IMR-90 (cell line): ENCODE measurements at regions not wholly inside any gene's neighbourhood (a gene's known extent, or its start where the extent isn't known, plus 50 kb on each side); places are given as distances from the start of the nearest gene placed in this dataset.

Source experiments
- ATAC-seq: fragments of 200-7000 bp; cut with Tn5 transposase; 2 replicates; pipeline ENCODE4 v1.9.1; 2020; ENCODE audit warnings: low read depth, mild to moderate bottlenecking, moderate library complexity
- BruUV-seq: library from RNA; stranded (reverse); fragments of 400-500 nt; replicated peaks from 2 replicates; lab custom pipeline; 2021; lab: Mats Ljungman, UMichigan
- CTCF ChIA-PET: fragments of 300-600 bp; formaldehyde crosslinking; extraction: SDS; loops from one replicate; lab custom pipeline; 2021; ENCODE audit warnings: antibody characterized with exemption; lab: Yijun Ruan, JAX
- POLR2A ChIA-PET: fragments of 300-600 bp; sonication (Branson Sonifier 250); formaldehyde crosslinking; loops from one replicate; lab custom pipeline; 2022; ENCODE audit warnings: antibody characterized with exemption; ENCODE audit not compliant: unreplicated experiment; lab: Charles Lee
- DNase-seq: peaks from one replicate; pipeline ENCODE4 v3.0.0; 2013
- H2AFZ ChIP-seq: replicated peaks from 2 replicates; pipeline ENCODE3; 2013; ENCODE audit warnings: low read length, mild to moderate bottlenecking; ENCODE audit not compliant: poor library complexity
- H2AK5ac ChIP-seq: 2 replicates; pipeline ENCODE4 v1.6.1; 2013; ENCODE audit warnings: low read depth, low read length, inconsistent platforms
- H2AK9ac ChIP-seq: replicated peaks from 2 replicates; pipeline ENCODE3; 2013; ENCODE audit warnings: mild to moderate bottlenecking, low read depth, low read length, moderate library complexity; ENCODE audit not compliant: poor library complexity
- H2BK120ac ChIP-seq: 2 replicates; pipeline ENCODE4 v1.6.1; 2013; ENCODE audit warnings: low read depth, low read length, inconsistent platforms
- H2BK15ac ChIP-seq: 3 replicates; pipeline ENCODE4 v1.6.1; 2013; ENCODE audit warnings: low read depth, low read length, inconsistent platforms
- H2BK20ac ChIP-seq: 2 replicates; pipeline ENCODE4 v1.6.1; 2013; ENCODE audit warnings: low read depth, mild to moderate bottlenecking, inconsistent platforms, low read length, moderate library complexity
- H2BK5ac ChIP-seq: 2 replicates; pipeline ENCODE4 v1.6.1; 2013; ENCODE audit warnings: mild to moderate bottlenecking, low read depth, low read length, inconsistent platforms; ENCODE audit not compliant: poor library complexity, severe bottlenecking
- H3K14ac ChIP-seq: replicated peaks from 2 replicates; pipeline ENCODE4 v1.6.1; 2013; ENCODE audit warnings: low read depth, low read length, inconsistent platforms
- H3K18ac ChIP-seq: 2 replicates; pipeline ENCODE4 v1.6.1; 2013; ENCODE audit warnings: low read depth, low read length, control low read depth
- H3K23ac ChIP-seq: 2 replicates; pipeline ENCODE4 v1.6.1; 2013; ENCODE audit warnings: low read depth, low read length, inconsistent platforms
- H3K27ac ChIP-seq: 2 replicates; pipeline ENCODE4 v1.5.1; 2013; ENCODE audit warnings: mild to moderate bottlenecking, control low read depth, low read length; ENCODE audit not compliant: insufficient read depth
- H3K27me3 ChIP-seq: 2 replicates; pipeline ENCODE4 v1.6.1; 2013; ENCODE audit warnings: low read length; ENCODE audit not compliant: control insufficient read depth, insufficient read depth
- H3K36me3 ChIP-seq: 2 replicates; pipeline ENCODE4 v1.6.1; 2013; ENCODE audit warnings: low read length, mixed read lengths; ENCODE audit not compliant: control insufficient read depth, insufficient read depth
- H3K4ac ChIP-seq: 2 replicates; pipeline ENCODE4 v1.6.1; 2013; ENCODE audit warnings: low read depth, low read length, inconsistent platforms
- H3K4me1 ChIP-seq: 2 replicates; pipeline ENCODE4 v1.6.1; 2013; ENCODE audit warnings: low read length, mixed read lengths; ENCODE audit not compliant: control insufficient read depth, insufficient read depth
- H3K4me2 ChIP-seq: 2 replicates; pipeline ENCODE4 v1.6.1; 2013; ENCODE audit warnings: low read depth, mild to moderate bottlenecking, control low read depth, low read length, moderate library complexity
- H3K4me3 ChIP-seq: 2 replicates; pipeline ENCODE4 v1.5.1; 2013; ENCODE audit warnings: low read depth, mild to moderate bottlenecking, control low read depth, low read length, moderate library complexity; ENCODE audit not compliant: insufficient read depth
- H3K56ac ChIP-seq: 2 replicates; pipeline ENCODE4 v1.6.1; 2013; ENCODE audit warnings: low read length, inconsistent platforms; ENCODE audit not compliant: insufficient read depth; ENCODE audit errors: extremely low read depth
- H3K79me1 ChIP-seq, 2 experiments: 2 replicates each; pipeline ENCODE4 v1.6.1; 2013; ENCODE audit warnings: low read length in 2 of 2, inconsistent platforms in 1 of 2, low read depth in 1 of 2
- H3K9ac ChIP-seq: 2 replicates; pipeline ENCODE4 v1.6.1; 2013; ENCODE audit warnings: low read depth, low read length, control low read depth
- H3K9me1 ChIP-seq: 2 replicates; pipeline ENCODE4 v1.6.1; 2013; ENCODE audit warnings: low read length, inconsistent platforms; ENCODE audit not compliant: insufficient read depth
- H3K9me3 ChIP-seq: 2 replicates; pipeline ENCODE4 v1.6.1; 2013; ENCODE audit warnings: low read length; ENCODE audit not compliant: control insufficient read depth, insufficient read depth
- H4K20me1 ChIP-seq: 2 replicates; pipeline ENCODE4 v1.6.1; 2013; ENCODE audit warnings: low read length, inconsistent platforms; ENCODE audit not compliant: insufficient read depth
- H4K5ac ChIP-seq: 2 replicates; pipeline ENCODE4 v1.6.1; 2013; ENCODE audit warnings: mild to moderate bottlenecking, low read depth, low read length, control low read depth
- H4K8ac ChIP-seq, 2 experiments: 2 replicates each; pipeline ENCODE4 v1.6.1; 2013; ENCODE audit warnings: low read depth in 2 of 2, low read length in 2 of 2, control low read depth in 1 of 2, inconsistent platforms in 1 of 2
- H4K91ac ChIP-seq: 2 replicates; pipeline ENCODE4 v1.6.1; 2013; ENCODE audit warnings: low read depth, low read length, inconsistent platforms; ENCODE audit not compliant: insufficient read depth
- BHLHE40 ChIP-seq: fragments of 150-350 bp; IDR thresholded peaks from 2 replicates; pipeline ENCODE4 v1.6.1; 2016; ENCODE audit warnings: mild to moderate bottlenecking, low read depth, low read length
- CEBPB ChIP-seq: IDR thresholded peaks from 2 replicates; pipeline ENCODE4 v1.6.1; 2012; ENCODE audit warnings: low read depth, low read length, improper control_type of control experiment
- CHD1 ChIP-seq: IDR thresholded peaks from 2 replicates; pipeline ENCODE4 v1.6.1; 2012; ENCODE audit warnings: low read depth, low read length, improper control_type of control experiment
- FOS ChIP-seq: fragments of 150-350 bp; IDR thresholded peaks from 2 replicates; pipeline ENCODE4 v1.6.1; 2016; ENCODE audit warnings: low read depth, low read length
- MXI1 ChIP-seq: IDR thresholded peaks from 2 replicates; pipeline ENCODE4 v1.6.1; 2012; ENCODE audit warnings: low read depth, mild to moderate bottlenecking, low read length, moderate library complexity, borderline replicate concordance
- NFE2L2 ChIP-seq: fragments of 150-350 bp; IDR thresholded peaks from 2 replicates; pipeline ENCODE4 v1.6.1; 2016; ENCODE audit warnings: low read depth, mild to moderate bottlenecking, low read length
- RAD21 ChIP-seq: IDR thresholded peaks from 2 replicates; pipeline ENCODE4 v1.6.1; 2012; ENCODE audit warnings: low read length, improper control_type of control experiment
- RCOR1 ChIP-seq: IDR thresholded peaks from 2 replicates; pipeline ENCODE4 v1.6.1; 2012; ENCODE audit warnings: mild to moderate bottlenecking, low read length, improper control_type of control experiment; ENCODE audit not compliant: insufficient replicate concordance
- RFX5 ChIP-seq: IDR thresholded peaks from 2 replicates; pipeline ENCODE4 v1.8.0; 2012; ENCODE audit warnings: low read depth, mild to moderate bottlenecking, low read length, moderate library complexity
- SMC3 ChIP-seq: fragments of 150-350 bp; IDR thresholded peaks from 2 replicates; pipeline ENCODE4 v1.6.1; 2016; ENCODE audit warnings: low read depth, mild to moderate bottlenecking, antibody characterized with exemption, low read length, moderate library complexity
- USF2 ChIP-seq: fragments of 150-350 bp; IDR thresholded peaks from 2 replicates; pipeline ENCODE4 v1.6.1; 2017; ENCODE audit warnings: mild to moderate bottlenecking, antibody characterized with exemption, low read length, low read depth
- WGBS, 2 experiments: methylation state at CpG; one replicate each; pipeline versions ENCODE4 v1.1.5 to v1.1.7; 2013; ENCODE audit warnings: missing lambda C conversion rate in 2 of 2; ENCODE audit not compliant: insufficient read length in 1 of 2; ENCODE audit errors: extremely low coverage in 2 of 2; 5-methylcytosine and 5-hydroxymethylcytosine counted together
- dilution Hi-C: fragments of 300-500 bp; cut with HindIII; formaldehyde crosslinking; loops from one replicate; pipeline ENCODE4 v1.14.3; 2018; ENCODE audit warnings: low sequenced_read_pairs; ENCODE audit not compliant: unreplicated experiment
- in situ Hi-C: fragments of 300-500 bp; cut with MboI; formaldehyde crosslinking; loops from 3 replicates; pipeline ENCODE4 v1.14.3; 2019; ENCODE audit warnings: low sequenced_read_pairs, inconsistent platforms, mixed read lengths
- intact Hi-C: fragments of 100-400 bp; cut with micrococcal nuclease; formaldehyde crosslinking; loops from 2 replicates; pipeline ENCODE4 v1.10.0; 2022
- TF ChIP-seq, protein P1 (sequence below): fragments of 150-350 bp; IDR thresholded peaks from 2 replicates; pipeline ENCODE4 v1.6.1; 2016; ENCODE audit warnings: low read depth, mild to moderate bottlenecking, low read length, moderate library complexity, borderline replicate concordance

- TF ChIP-seq FOS (no peak), CHD1 (no peak), NFE2L2 (no peak), RCOR1 (no peak), CEBPB (no peak), SMC3 (no peak), USF2 (no peak), RFX5 (no peak), RAD21 (no peak), BHLHE40 (no peak), MXI1 (no peak)
- TF ChIP-seq, protein P1, sequence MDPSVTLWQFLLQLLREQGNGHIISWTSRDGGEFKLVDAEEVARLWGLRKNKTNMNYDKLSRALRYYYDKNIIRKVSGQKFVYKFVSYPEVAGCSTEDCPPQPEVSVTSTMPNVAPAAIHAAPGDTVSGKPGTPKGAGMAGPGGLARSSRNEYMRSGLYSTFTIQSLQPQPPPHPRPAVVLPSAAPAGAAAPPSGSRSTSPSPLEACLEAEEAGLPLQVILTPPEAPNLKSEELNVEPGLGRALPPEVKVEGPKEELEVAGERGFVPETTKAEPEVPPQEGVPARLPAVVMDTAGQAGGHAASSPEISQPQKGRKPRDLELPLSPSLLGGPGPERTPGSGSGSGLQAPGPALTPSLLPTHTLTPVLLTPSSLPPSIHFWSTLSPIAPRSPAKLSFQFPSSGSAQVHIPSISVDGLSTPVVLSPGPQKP = no peak
- no peaks in the 10 kb centered on the region for H4K20me1 ChIP-seq
- no TSS peak for BruUV-seq
- H2AK9ac ChIP-seq = no peak overlapping the region
- H3K14ac ChIP-seq = no peak overlapping the region
- no peaks in the 10 kb centered on the region for H3K79me1 ChIP-seq
- intact Hi-C loops = no loop called here
- no peak overlapping the region for H3K9ac ChIP-seq
- no peaks in the 10 kb centered on the region for H3K9me1 ChIP-seq
- H3K56ac ChIP-seq = no peak overlapping the region
- no peak overlapping the region for H3K23ac ChIP-seq
- no peak overlapping the region for H4K91ac ChIP-seq
- dilution Hi-C loops = no loop called here
- no peak overlapping the region for H2BK20ac ChIP-seq
- ATAC-seq (no peak), DNase-seq (no peak)
- H3K18ac ChIP-seq = no peak overlapping the region
- H3K4me3 ChIP-seq = no peak overlapping the region
- in situ Hi-C loops = no loop called here
- H3K4ac ChIP-seq = no peak overlapping the region
- no peak overlapping the region for H2BK5ac ChIP-seq
- H4K8ac ChIP-seq = no peak overlapping the region
- no peak overlapping the region for H4K5ac ChIP-seq
- no peak overlapping the region for H2AFZ ChIP-seq
- ChIA-PET CTCF (interaction anchor here (0.5 to 1.0 kb wide), 2 partner anchors 12 to 281 kb away, joined by 3 to 4 read pairs; no protein-coding TSS in a partner anchor), POLR2A (no interaction called here)
- no peak overlapping the region for H3K4me2 ChIP-seq
- no peaks in the 10 kb centered on the region for H3K36me3 ChIP-seq
- H3K27ac ChIP-seq = no peak overlapping the region
- H3K27me3 ChIP-seq = peaks cover 3% of the 10 kb centered on the region; the same call in 1 of the 2 replicates
- no peak overlapping the region for H2BK120ac ChIP-seq
- WGBS, 2 experiments = no CpG with 5 or more reads among the region's 2 CpGs
- H3K9me3 ChIP-seq = no peaks in the 10 kb centered on the region
- H2AK5ac ChIP-seq = no peak overlapping the region
- H2BK15ac ChIP-seq = no peak overlapping the region
- no peaks in the 10 kb centered on the region for H3K4me1 ChIP-seq
Observed at GRCh38 chr1:19023787-19024186, 67.3 kb upstream of the IFFO2 start.
